ENCODE measurements at regions not wholly inside any gene's neighbourhood (a gene's known extent, or its start where the extent isn't known, plus 50 kb on each side); places are given as distances from the start of the nearest gene placed in this dataset.

GRCh38 chr2:57199663-57200062, 846.9 kb upstream of the VRK2 start (continued):
- TF ChIP-seq, protein P1, sequence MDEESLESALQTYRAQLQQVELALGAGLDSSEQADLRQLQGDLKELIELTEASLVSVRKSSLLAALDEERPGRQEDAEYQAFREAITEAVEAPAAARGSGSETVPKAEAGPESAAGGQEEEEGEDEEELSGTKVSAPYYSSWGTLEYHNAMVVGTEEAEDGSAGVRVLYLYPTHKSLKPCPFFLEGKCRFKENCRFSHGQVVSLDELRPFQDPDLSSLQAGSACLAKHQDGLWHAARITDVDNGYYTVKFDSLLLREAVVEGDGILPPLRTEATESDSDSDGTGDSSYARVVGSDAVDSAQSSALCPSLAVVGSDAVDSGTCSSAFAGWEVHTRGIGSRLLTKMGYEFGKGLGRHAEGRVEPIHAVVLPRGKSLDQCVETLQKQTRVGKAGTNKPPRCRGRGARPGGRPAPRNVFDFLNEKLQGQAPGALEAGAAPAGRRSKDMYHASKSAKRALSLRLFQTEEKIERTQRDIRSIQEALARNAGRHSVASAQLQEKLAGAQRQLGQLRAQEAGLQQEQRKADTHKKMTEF (CRISPR knock-in tag; IDR thresholded peaks at IDR 0.05), result no peak

DNA sequence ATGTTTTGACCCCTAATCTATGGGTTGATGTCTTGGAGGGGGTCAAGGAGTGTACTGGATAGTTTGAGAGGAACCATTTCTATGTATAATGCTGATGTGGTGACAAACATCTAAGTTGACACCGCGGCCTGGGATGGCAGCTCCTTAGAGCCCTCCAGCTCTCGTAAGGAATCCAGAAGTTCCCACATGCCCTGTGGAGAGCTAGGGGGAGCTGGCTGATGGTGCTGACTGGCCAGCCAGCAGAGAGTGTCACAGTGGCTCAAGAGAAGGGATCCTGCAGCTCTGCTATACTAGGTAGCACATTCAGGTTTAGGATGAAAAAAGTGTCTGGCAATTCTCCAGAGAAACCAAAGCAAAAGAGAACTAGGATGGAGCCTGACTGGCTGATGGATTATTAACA, 842.2 kb upstream of the VRK2 start:
- POLR2A ChIA-PET, result no interaction called here
- ATAC-seq, result no peak
- no peaks in the 10 kb centered on the region for H4K20me1 ChIP-seq (ENCODE audit: insufficient read depth, low read length)

GRCh38 chr2:57205241-57205640, 841.4 kb upstream of the VRK2 start:
- Histone ChIP-seq H3K27ac (ENCODE audit: extremely low read length, insufficient read depth, low read length) (no peak overlapping the region), H3K4me2 (ENCODE audit: low read depth, low read length) (no peak overlapping the region), H3K4me3 (replicated peaks in 1 of 3; ENCODE audit: insufficient read depth in 1 of 3, low read depth in 2 of 3, low read length in 3 of 3) (no peak overlapping the region), H3K9me3 (ENCODE audit: low read length) (peaks cover 60% of the 10 kb centered on the region), H3K27me3 (ENCODE audit: control insufficient read depth in 1 of 2, insufficient read depth in 2 of 2, low read length in 2 of 2) (no peaks in the 10 kb centered on the region), H3K9ac (ENCODE audit: insufficient read depth, low read depth, low read length) (no peak overlapping the region), H4K20me1 (ENCODE audit: insufficient read depth, low read length) (no peaks in the 10 kb centered on the region), H3K4me1 (ENCODE audit: insufficient read depth, low read length) (no peaks in the 10 kb centered on the region), H3K36me3 (replicated peaks in 1 of 2; ENCODE audit: control insufficient read depth in 1 of 2, insufficient read depth in 2 of 2, low read length in 2 of 2) (no peaks in the 10 kb centered on the region), H2AFZ (ENCODE audit: low read length) (no peak overlapping the region), H3K79me2 (ENCODE audit: insufficient read depth, low read length) (no peaks in the 10 kb centered on the region)
- ChIA-PET CTCF (ENCODE audit: low intra/inter-chr PET ratio, low total read pairs) (no interaction called here), POLR2A (no interaction called here)
- ATAC-seq, result no peak
- no TSS peak for BruUV-seq (replicated peaks)
- in situ Hi-C loops (cut with HindIII; ENCODE audit: extremely low pct_ligation_motif_present, low pct_unique_long_range_greater_than_20kb) (no loop called here), intact Hi-C loops (cut with micrococcal nuclease; ENCODE audit: unreplicated experiment) (loop anchor here (10.0 kb wide), 1 partner anchor 390 kb away; no protein-coding TSS in a partner anchor)
- no peak for DNase-seq (ENCODE audit: low spot score)
- no peak for FAIRE-seq
- 29% methylated on average over 2 of the region's 2 CpGs for WGBS (ENCODE audit: low lambda C conversion rate)
- TF ChIP-seq ZNF33B (CRISPR knock-in tag; IDR thresholded peaks at IDR 0.05) (no peak), SRF (IDR thresholded peaks at IDR 0.05; ENCODE audit: low read depth, low read length) (no peak), ZEB1 (IDR thresholded peaks at IDR 0.05; ENCODE audit: insufficient replicate concordance, low read depth) (no peak)
- TF ChIP-seq, protein P2, sequence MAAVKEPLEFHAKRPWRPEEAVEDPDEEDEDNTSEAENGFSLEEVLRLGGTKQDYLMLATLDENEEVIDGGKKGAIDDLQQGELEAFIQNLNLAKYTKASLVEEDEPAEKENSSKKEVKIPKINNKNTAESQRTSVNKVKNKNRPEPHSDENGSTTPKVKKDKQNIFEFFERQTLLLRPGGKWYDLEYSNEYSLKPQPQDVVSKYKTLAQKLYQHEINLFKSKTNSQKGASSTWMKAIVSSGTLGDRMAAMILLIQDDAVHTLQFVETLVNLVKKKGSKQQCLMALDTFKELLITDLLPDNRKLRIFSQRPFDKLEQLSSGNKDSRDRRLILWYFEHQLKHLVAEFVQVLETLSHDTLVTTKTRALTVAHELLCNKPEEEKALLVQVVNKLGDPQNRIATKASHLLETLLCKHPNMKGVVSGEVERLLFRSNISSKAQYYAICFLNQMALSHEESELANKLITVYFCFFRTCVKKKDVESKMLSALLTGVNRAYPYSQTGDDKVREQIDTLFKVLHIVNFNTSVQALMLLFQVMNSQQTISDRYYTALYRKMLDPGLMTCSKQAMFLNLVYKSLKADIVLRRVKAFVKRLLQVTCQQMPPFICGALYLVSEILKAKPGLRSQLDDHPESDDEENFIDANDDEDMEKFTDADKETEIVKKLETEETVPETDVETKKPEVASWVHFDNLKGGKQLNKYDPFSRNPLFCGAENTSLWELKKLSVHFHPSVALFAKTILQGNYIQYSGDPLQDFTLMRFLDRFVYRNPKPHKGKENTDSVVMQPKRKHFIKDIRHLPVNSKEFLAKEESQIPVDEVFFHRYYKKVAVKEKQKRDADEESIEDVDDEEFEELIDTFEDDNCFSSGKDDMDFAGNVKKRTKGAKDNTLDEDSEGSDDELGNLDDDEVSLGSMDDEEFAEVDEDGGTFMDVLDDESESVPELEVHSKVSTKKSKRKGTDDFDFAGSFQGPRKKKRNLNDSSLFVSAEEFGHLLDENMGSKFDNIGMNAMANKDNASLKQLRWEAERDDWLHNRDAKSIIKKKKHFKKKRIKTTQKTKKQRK (IDR thresholded peaks at IDR 0.05; ENCODE audit: low read length), result no peak
- TF ChIP-seq, protein P3, sequence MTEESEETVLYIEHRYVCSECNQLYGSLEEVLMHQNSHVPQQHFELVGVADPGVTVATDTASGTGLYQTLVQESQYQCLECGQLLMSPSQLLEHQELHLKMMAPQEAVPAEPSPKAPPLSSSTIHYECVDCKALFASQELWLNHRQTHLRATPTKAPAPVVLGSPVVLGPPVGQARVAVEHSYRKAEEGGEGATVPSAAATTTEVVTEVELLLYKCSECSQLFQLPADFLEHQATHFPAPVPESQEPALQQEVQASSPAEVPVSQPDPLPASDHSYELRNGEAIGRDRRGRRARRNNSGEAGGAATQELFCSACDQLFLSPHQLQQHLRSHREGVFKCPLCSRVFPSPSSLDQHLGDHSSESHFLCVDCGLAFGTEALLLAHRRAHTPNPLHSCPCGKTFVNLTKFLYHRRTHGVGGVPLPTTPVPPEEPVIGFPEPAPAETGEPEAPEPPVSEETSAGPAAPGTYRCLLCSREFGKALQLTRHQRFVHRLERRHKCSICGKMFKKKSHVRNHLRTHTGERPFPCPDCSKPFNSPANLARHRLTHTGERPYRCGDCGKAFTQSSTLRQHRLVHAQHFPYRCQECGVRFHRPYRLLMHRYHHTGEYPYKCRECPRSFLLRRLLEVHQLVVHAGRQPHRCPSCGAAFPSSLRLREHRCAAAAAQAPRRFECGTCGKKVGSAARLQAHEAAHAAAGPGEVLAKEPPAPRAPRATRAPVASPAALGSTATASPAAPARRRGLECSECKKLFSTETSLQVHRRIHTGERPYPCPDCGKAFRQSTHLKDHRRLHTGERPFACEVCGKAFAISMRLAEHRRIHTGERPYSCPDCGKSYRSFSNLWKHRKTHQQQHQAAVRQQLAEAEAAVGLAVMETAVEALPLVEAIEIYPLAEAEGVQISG (CRISPR knock-in tag; IDR thresholded peaks at IDR 0.05), result no peak
- TF ChIP-seq, protein P4, sequence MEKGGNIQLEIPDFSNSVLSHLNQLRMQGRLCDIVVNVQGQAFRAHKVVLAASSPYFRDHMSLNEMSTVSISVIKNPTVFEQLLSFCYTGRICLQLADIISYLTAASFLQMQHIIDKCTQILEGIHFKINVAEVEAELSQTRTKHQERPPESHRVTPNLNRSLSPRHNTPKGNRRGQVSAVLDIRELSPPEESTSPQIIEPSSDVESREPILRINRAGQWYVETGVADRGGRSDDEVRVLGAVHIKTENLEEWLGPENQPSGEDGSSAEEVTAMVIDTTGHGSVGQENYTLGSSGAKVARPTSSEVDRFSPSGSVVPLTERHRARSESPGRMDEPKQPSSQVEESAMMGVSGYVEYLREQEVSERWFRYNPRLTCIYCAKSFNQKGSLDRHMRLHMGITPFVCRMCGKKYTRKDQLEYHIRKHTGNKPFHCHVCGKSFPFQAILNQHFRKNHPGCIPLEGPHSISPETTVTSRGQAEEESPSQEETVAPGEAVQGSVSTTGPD (CRISPR knock-in tag; IDR thresholded peaks at IDR 0.05), result no peak

More for the DNA sequence above, 842.2 kb upstream of the VRK2 start:
- no TSS peak for BruUV-seq (replicated peaks)
- Histone ChIP-seq H2AFZ (ENCODE audit: low read length) (no peak overlapping the region), H3K4me3 (replicated peaks in 1 of 3; ENCODE audit: insufficient read depth in 1 of 3, low read depth in 2 of 3, low read length in 3 of 3) (no peak overlapping the region), H3K9me3 (ENCODE audit: low read length) (peaks cover 57% of the 10 kb centered on the region), H3K4me1 (ENCODE audit: insufficient read depth, low read length) (no peaks in the 10 kb centered on the region), H3K79me2 (ENCODE audit: insufficient read depth, low read length) (no peaks in the 10 kb centered on the region), H3K36me3 (replicated peaks in 1 of 2; ENCODE audit: control insufficient read depth in 1 of 2, insufficient read depth in 2 of 2, low read length in 2 of 2) (no peaks in the 10 kb centered on the region), H3K27ac (ENCODE audit: extremely low read length, insufficient read depth, low read length) (no peak overlapping the region), H3K9ac (ENCODE audit: insufficient read depth, low read depth, low read length) (no peak overlapping the region), H3K4me2 (ENCODE audit: low read depth, low read length) (no peak overlapping the region), H3K27me3 (ENCODE audit: control insufficient read depth in 1 of 2, insufficient read depth in 2 of 2, low read length in 2 of 2) (no peaks in the 10 kb centered on the region)
- CTCF ChIA-PET (ENCODE audit: low intra/inter-chr PET ratio, low total read pairs), result no interaction called here
- intact Hi-C loops (cut with micrococcal nuclease; ENCODE audit: unreplicated experiment) (loop anchor here (10.0 kb wide), 1 partner anchor 390 kb away; no protein-coding TSS in a partner anchor), in situ Hi-C loops (cut with HindIII; ENCODE audit: extremely low pct_ligation_motif_present, low pct_unique_long_range_greater_than_20kb) (no loop called here)
- DNase-seq (ENCODE audit: low spot score) (no peak), FAIRE-seq (no peak)
- WGBS (ENCODE audit: low lambda C conversion rate), result 0% methylated on average over 3 of the region's 3 CpGs
- TF ChIP-seq PLRG1 (conservative IDR thresholded peaks at IDR 0.05) (no peak), DR1 (CRISPR knock-in tag; IDR thresholded peaks at IDR 0.05) (no peak), ZNF572 (CRISPR knock-in tag; IDR thresholded peaks at IDR 0.05) (no peak)
